B cell (primary cell): ENCODE measurements at regions not wholly inside any gene's neighbourhood (a gene's known extent, or its start where the extent isn't known, plus 50 kb on each side); places are given as distances from the start of the nearest gene placed in this dataset.

Experiments used
- ATAC-seq: fragments of 200-7000 bp; cut with Tn5 transposase; one replicate; pipeline ENCODE4 v1.10.0; 2021; ENCODE audit warnings: low read depth, mild to moderate bottlenecking, moderate number of reproducible peaks, moderate library complexity
- CTCF ChIA-PET: fragments of 350-600 bp; sonication (Branson Sonifier 250); formaldehyde crosslinking; loops from one replicate; lab custom pipeline; 2021; ENCODE audit warnings: antibody characterized with exemption, inconsistent platforms; lab: Charles Lee
- POLR2A ChIA-PET: fragments of 350-600 bp; sonication (Branson Sonifier 250); formaldehyde crosslinking; loops from one replicate; lab custom pipeline; 2021; ENCODE audit warnings: antibody characterized with exemption; lab: Charles Lee
- DNase-seq: peaks from one replicate; pipeline ENCODE4 v3.0.0; 2013
- H2AFZ ChIP-seq: 2 replicates; pipeline ENCODE4 v1.6.1; 2012; ENCODE audit warnings: mild to moderate bottlenecking, low read depth, low read length; ENCODE audit not compliant: insufficient read depth, poor library complexity, severe bottlenecking
- H3K27ac ChIP-seq, 2 donors: 1 replicate in 1 of 2; 2 replicates in 1 of 2; pipeline ENCODE4 v1.5.1; 2012 to 2013; ENCODE audit warnings: low read length in 2 of 2, mild to moderate bottlenecking in 2 of 2, moderate library complexity in 1 of 2
- H3K27me3 ChIP-seq, 4 experiments: fragments of 200-600 bp in 1 of 4; sonication (generic) in 1 of 4; replicated peaks in 1 of 4; 1 replicate in 2 of 4; 2 replicates in 2 of 4; pipeline versions ENCODE4 v1.6.1 to v1.7.0; 2013 to 2016; ENCODE audit warnings: low read length in 3 of 4, mild to moderate bottlenecking in 2 of 4, mixed read lengths in 1 of 4, moderate library complexity in 1 of 4; ENCODE audit not compliant: insufficient read depth in 4 of 4, control insufficient read depth in 3 of 4; ENCODE audit errors: control extremely low read depth in 1 of 4
- H3K36me3 ChIP-seq, 2 experiments: replicated peaks in 1 of 2; 1 replicate in 1 of 2; 2 replicates in 1 of 2; pipeline versions ENCODE4 v1.6.1 to v1.7.1; 2013; ENCODE audit warnings: low read length in 1 of 2; ENCODE audit not compliant: insufficient read depth in 2 of 2, control insufficient read depth in 1 of 2; ENCODE audit errors: control extremely low read depth in 1 of 2, extremely low read depth in 1 of 2
- H3K4me1 ChIP-seq, 2 donors: fragments of 200-600 bp in 1 of 2; sonication (generic) in 1 of 2; 1 replicate in 1 of 2; 2 replicates in 1 of 2; pipeline versions ENCODE4 v1.5.1 to v1.6.1; 2013 to 2017; ENCODE audit warnings: low read length in 2 of 2; ENCODE audit not compliant: control insufficient read depth in 2 of 2, insufficient read depth in 2 of 2
- H3K4me2 ChIP-seq: replicated peaks from 2 replicates; pipeline ENCODE3; 2012; ENCODE audit warnings: mild to moderate bottlenecking, low read depth, low read length; ENCODE audit not compliant: poor library complexity, severe bottlenecking
- H3K4me3 ChIP-seq, 5 experiments: fragments of 200-600 bp in 1 of 5; sonication (generic) in 1 of 5; 1 replicate in 3 of 5; 2 replicates in 2 of 5; pipeline versions ENCODE4 v1.5.1 to v1.7.0; 2011 to 2016; ENCODE audit warnings: low read length in 4 of 5, mild to moderate bottlenecking in 4 of 5, low read depth in 2 of 5, control low read depth in 1 of 5, moderate library complexity in 1 of 5; ENCODE audit not compliant: insufficient read depth in 1 of 5; ENCODE audit errors: control extremely low read depth in 1 of 5, extremely low read depth in 1 of 5
- H3K79me2 ChIP-seq: fragments of 200-600 bp; sonication (generic); one replicate; pipeline ENCODE4 v1.6.0; 2016; ENCODE audit warnings: low read length; ENCODE audit not compliant: control insufficient read depth, insufficient read depth
- H3K9ac ChIP-seq: fragments of 200-600 bp; sonication (generic); 2 replicates; pipeline ENCODE4 v1.6.1; 2017; ENCODE audit warnings: mild to moderate bottlenecking, low read length, moderate library complexity
- H3K9me3 ChIP-seq, 3 donors: one replicate each; pipeline versions ENCODE4 v1.6.1 to v1.7.1; 2013; ENCODE audit warnings: low read length in 2 of 3; ENCODE audit not compliant: control insufficient read depth in 2 of 3, insufficient read depth in 1 of 3; ENCODE audit errors: control extremely low read depth in 1 of 3
- H4K20me1 ChIP-seq: 2 replicates; pipeline ENCODE4 v1.6.0; 2012; ENCODE audit warnings: mild to moderate bottlenecking, low read length; ENCODE audit not compliant: insufficient read depth, control insufficient read depth, poor library complexity, severe bottlenecking
- H3K27ac Mint-ChIP-seq: one replicate; pipeline ENCODE4 v1.8.0; 2021; ENCODE audit warnings: mixed read lengths
- H3K27me3 Mint-ChIP-seq: one replicate; pipeline ENCODE4 v1.8.0; 2021; ENCODE audit warnings: mixed read lengths
- H3K4me1 Mint-ChIP-seq: one replicate; pipeline ENCODE4 v1.8.0; 2021; ENCODE audit warnings: mixed read lengths
- H3K4me3 Mint-ChIP-seq: one replicate; pipeline ENCODE4 v1.8.0; 2021; ENCODE audit warnings: mixed read lengths
- H3K9me3 Mint-ChIP-seq: one replicate; pipeline ENCODE4 v1.8.0; 2022; ENCODE audit warnings: mixed read lengths; ENCODE audit not compliant: insufficient read depth
- EZH2 ChIP-seq: IDR thresholded peaks from 2 replicates; pipeline ENCODE4 v1.6.1; 2012; ENCODE audit warnings: borderline replicate concordance, low read depth, mild to moderate bottlenecking, moderate library complexity, low read length; ENCODE audit not compliant: insufficient read depth, poor library complexity, severe bottlenecking
- WGBS: methylation state at CpG from one replicate; pipeline ENCODE4 v1.1.5; 2013; ENCODE audit warnings: missing lambda C conversion rate; ENCODE audit not compliant: insufficient coverage; 5-methylcytosine and 5-hydroxymethylcytosine counted together
- intact Hi-C: fragments of 100-400 bp; cut with micrococcal nuclease; formaldehyde crosslinking; loops from one replicate; pipeline ENCODE4 v1.10.0; 2022
- TF ChIP-seq, protein P1 (sequence below): fragments of 200-600 bp; IDR thresholded peaks from one replicate; pipeline ENCODE4 v1.8.0; 2022; ENCODE audit warnings: antibody characterized with exemption, mild to moderate bottlenecking

GRCh38 chr5:20678386-20678785, 690.4 kb upstream of the CDH18 start:
- no peak overlapping the region for H3K9ac ChIP-seq
- DNase-seq (no peak), ATAC-seq (no peak)
- ChIA-PET CTCF (no interaction called here), POLR2A (no interaction called here)
- TF ChIP-seq, protein P1, sequence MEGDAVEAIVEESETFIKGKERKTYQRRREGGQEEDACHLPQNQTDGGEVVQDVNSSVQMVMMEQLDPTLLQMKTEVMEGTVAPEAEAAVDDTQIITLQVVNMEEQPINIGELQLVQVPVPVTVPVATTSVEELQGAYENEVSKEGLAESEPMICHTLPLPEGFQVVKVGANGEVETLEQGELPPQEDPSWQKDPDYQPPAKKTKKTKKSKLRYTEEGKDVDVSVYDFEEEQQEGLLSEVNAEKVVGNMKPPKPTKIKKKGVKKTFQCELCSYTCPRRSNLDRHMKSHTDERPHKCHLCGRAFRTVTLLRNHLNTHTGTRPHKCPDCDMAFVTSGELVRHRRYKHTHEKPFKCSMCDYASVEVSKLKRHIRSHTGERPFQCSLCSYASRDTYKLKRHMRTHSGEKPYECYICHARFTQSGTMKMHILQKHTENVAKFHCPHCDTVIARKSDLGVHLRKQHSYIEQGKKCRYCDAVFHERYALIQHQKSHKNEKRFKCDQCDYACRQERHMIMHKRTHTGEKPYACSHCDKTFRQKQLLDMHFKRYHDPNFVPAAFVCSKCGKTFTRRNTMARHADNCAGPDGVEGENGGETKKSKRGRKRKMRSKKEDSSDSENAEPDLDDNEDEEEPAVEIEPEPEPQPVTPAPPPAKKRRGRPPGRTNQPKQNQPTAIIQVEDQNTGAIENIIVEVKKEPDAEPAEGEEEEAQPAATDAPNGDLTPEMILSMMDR: no peak
- TF ChIP-seq EZH2: no peak
- no peaks in the 10 kb centered on the region for H3K9me3 ChIP-seq
- H3K36me3 ChIP-seq: no peaks in the 10 kb centered on the region
- H3K27me3 ChIP-seq: no peaks in the 10 kb centered on the region
- H4K20me1 ChIP-seq: no peaks in the 10 kb centered on the region
- no peak overlapping the region for H3K4me2 ChIP-seq
- H3K27ac ChIP-seq: no peak overlapping the region
- Mint-ChIP-seq H3K4me1 (no peaks in the 10 kb centered on the region), H3K27me3 (no peaks in the 10 kb centered on the region), H3K9me3 (no peaks in the 10 kb centered on the region), H3K4me3 (no peak overlapping the region), H3K27ac (no peak overlapping the region)
- H3K4me3 ChIP-seq: no peak overlapping the region
- no peaks in the 10 kb centered on the region for H3K79me2 ChIP-seq
- intact Hi-C loops: no loop called here
- no peak overlapping the region for H2AFZ ChIP-seq
- H3K4me1 ChIP-seq: no peaks in the 10 kb centered on the region

DNA sequence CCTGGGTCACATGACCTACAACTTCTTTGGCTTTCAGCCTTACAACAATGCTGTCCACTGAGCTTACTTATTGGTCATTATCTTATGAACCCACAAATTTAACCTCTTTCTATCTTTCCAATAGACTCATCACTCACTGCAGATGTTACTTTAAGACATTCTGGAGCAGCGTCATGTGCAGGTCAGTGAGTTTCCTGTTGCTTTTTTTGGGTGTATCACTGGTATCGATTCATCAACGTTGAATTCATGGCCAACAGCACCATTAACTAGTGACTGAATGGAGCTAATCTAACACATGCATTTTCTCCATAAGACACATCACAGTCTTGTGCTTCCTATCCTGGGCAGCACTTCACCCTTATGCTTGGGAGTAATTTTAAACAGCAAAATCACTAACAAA, 672.6 kb upstream of the CDH18 start:
- intact Hi-C loops: no loop called here
- Histone ChIP-seq H3K9ac (no peak overlapping the region), H3K27me3 (no peaks in the 10 kb centered on the region), H3K4me2 (no peak overlapping the region), H4K20me1 (no peaks in the 10 kb centered on the region), H3K79me2 (no peaks in the 10 kb centered on the region), H3K4me1 (no peaks in the 10 kb centered on the region), H3K4me3 (no peak overlapping the region), H3K27ac (no peak overlapping the region), H3K9me3 (no peaks in the 10 kb centered on the region), H3K36me3 (no peaks in the 10 kb centered on the region), H2AFZ (no peak overlapping the region)
- H3K27ac Mint-ChIP-seq: no peak overlapping the region
- CTCF ChIA-PET: interaction anchor here (0.8 kb wide), 1 partner anchor 41 kb away, joined by 3 read pairs; no protein-coding TSS in a partner anchor
- H3K4me3 Mint-ChIP-seq: no peak overlapping the region
- H3K9me3 Mint-ChIP-seq: no peaks in the 10 kb centered on the region
- DNase-seq (no peak), ATAC-seq (no peak)
- POLR2A ChIA-PET: no interaction called here
- TF ChIP-seq, protein P1: no peak
- no peak for TF ChIP-seq EZH2
- no peaks in the 10 kb centered on the region for H3K4me1 Mint-ChIP-seq
- no CpG with 5 or more reads among the region's 3 CpGs for WGBS
- no peaks in the 10 kb centered on the region for H3K27me3 Mint-ChIP-seq
